CD4-positive, CD25-positive, alpha-beta regulatory T cell (primary cell): ENCODE measurements at regions not wholly inside any gene's neighbourhood (a gene's known extent, or its start where the extent isn't known, plus 50 kb on each side); places are given as distances from the start of the nearest gene placed in this dataset.

Experiments
- ATAC-seq, 2 donors: fragments of 150-1000 bp; cut with Tn5 transposase; one replicate each; pipeline ENCODE4 v1.10.0; 2021; ENCODE audit warnings: low read depth in 2 of 2, moderate number of reproducible peaks in 2 of 2, moderate library complexity in 1 of 2
- DNase-seq, 3 donors: peaks; one replicate each; pipeline versions ENCODE4 v3.0.0 to v3.0.0-alpha.2; 2012 to 2022; ENCODE audit warnings: mixed read lengths in 1 of 3
- H3K27ac ChIP-seq: one replicate; pipeline ENCODE4 v1.7.0; 2013; ENCODE audit warnings: mild to moderate bottlenecking, low read length; ENCODE audit not compliant: insufficient read depth, poor library complexity, severe bottlenecking
- H3K27me3 ChIP-seq: one replicate; pipeline ENCODE4 v1.7.0; 2013; ENCODE audit warnings: low read length; ENCODE audit not compliant: control insufficient read depth, insufficient read depth
- H3K36me3 ChIP-seq: one replicate; pipeline ENCODE4 v1.7.0; 2013; ENCODE audit warnings: mild to moderate bottlenecking, low read length, moderate library complexity; ENCODE audit not compliant: control insufficient read depth, insufficient read depth
- H3K4me1 ChIP-seq: 2 replicates; pipeline ENCODE4 v1.7.0; 2013; ENCODE audit warnings: mild to moderate bottlenecking, low read length; ENCODE audit not compliant: insufficient read depth, control insufficient read depth, poor library complexity, severe bottlenecking
- H3K4me3 ChIP-seq: one replicate; pipeline ENCODE4 v1.7.0; 2013; ENCODE audit warnings: low read depth, mild to moderate bottlenecking, low read length, moderate library complexity
- H3K9me3 ChIP-seq, 2 experiments: 1 replicate in 1 of 2; 2 replicates in 1 of 2; pipeline ENCODE4 v1.7.0; 2013; ENCODE audit warnings: low read length in 2 of 2, mild to moderate bottlenecking in 1 of 2, moderate library complexity in 1 of 2; ENCODE audit not compliant: control insufficient read depth in 2 of 2
- H3K27ac Mint-ChIP-seq, 3 donors: one replicate each; pipeline ENCODE4 v1.8.0; 2020 to 2022; ENCODE audit warnings: mild to moderate bottlenecking in 3 of 3, mixed read lengths in 3 of 3, moderate library complexity in 2 of 3
- H3K27me3 Mint-ChIP-seq: one replicate; pipeline ENCODE4 v1.8.0; 2022; ENCODE audit warnings: mild to moderate bottlenecking, mixed read lengths
- H3K36me3 Mint-ChIP-seq: one replicate; pipeline ENCODE4 v1.8.0; 2020; ENCODE audit warnings: mixed read lengths
- H3K4me1 Mint-ChIP-seq, 4 donors: one replicate each; pipeline ENCODE4 v1.8.0; 2020 to 2022; ENCODE audit warnings: mixed read lengths in 4 of 4, mild to moderate bottlenecking in 1 of 4
- H3K4me3 Mint-ChIP-seq, 4 donors: one replicate each; pipeline ENCODE4 v1.8.0; 2020 to 2022; ENCODE audit warnings: mild to moderate bottlenecking in 4 of 4, mixed read lengths in 4 of 4, moderate library complexity in 3 of 4
- H3K9me3 Mint-ChIP-seq, 7 donors: one replicate each; pipeline ENCODE4 v1.8.0; 2020 to 2022; ENCODE audit warnings: mixed read lengths in 7 of 7, mild to moderate bottlenecking in 3 of 7, moderate library complexity in 2 of 7

DNA sequence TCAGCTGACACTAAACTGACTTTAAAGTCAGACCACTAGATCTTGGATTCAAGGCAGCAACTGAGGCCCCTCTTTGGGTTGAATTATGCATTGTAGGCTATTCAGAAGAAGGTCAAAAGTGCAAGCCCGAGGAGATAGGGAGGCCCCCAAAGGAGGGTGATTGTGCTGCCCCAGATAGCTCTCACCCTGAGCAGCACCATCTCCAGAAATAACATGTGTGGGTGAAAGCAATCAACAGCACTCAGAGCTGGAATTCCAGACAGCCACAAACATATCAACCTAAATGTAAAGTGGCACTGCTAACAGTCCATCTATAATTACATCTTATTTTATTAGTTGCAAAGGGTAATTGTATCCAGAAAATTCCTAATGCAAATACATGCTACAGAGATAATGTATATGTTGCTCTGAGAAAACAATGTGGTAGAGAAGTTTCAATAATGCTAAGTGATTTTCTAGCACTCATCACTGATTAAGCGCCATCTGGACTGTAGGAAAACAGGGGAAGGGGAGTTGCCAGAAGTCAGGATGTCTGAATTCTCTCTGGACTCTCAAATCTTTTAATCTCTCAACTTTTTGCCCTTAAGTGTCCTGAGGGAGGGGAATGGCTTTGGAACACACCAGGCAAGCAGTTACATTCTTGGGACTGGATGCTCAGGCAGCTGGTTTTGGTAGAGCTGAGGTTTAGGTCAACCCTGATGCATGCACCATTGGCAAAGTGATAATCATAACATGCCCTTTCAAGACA, 61.8 kb upstream of the SFRP2 start:
- H3K27me3 Mint-ChIP-seq, result no peaks in the 10 kb centered on the region
- Histone ChIP-seq H3K4me1 (no peaks in the 10 kb centered on the region), H3K36me3 (no peaks in the 10 kb centered on the region), H3K27ac (no peak overlapping the region), H3K4me3 (no peak overlapping the region), H3K27me3 (peaks cover 3% of the 10 kb centered on the region), H3K9me3 (no peaks in the 10 kb centered on the region)
- no peak for DNase-seq
- H3K4me1 Mint-ChIP-seq, result no peaks in the 10 kb centered on the region
- no peaks in the 10 kb centered on the region for H3K36me3 Mint-ChIP-seq
- no peak overlapping the region for H3K27ac Mint-ChIP-seq
- H3K4me3 Mint-ChIP-seq, result no peak overlapping the region
- no peak for ATAC-seq
- peaks cover 0 to 22% (median 3%) of the 10 kb centered on the region in 7 donors for H3K9me3 Mint-ChIP-seq

DNA sequence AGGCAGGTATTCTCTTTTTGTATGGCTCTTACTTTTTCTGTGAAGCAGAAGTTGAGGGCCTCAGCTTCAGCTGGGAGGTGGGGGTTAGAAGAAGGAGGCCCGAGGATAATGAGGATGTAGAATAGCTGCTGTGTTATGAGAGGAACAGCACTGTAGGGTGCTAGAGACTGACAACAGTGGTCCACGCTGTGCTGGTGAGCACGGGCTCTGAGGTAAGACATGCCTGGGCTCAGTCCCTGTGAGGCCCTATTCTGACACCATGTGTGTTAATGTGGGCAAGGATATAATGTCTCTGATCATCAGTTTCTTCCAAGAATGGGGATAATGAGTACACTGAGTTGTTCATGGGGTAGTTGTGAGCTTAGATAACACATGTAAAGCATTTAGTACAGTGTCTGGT, 55.3 kb upstream of the SFRP2 start:
- no peak overlapping the region for H3K4me3 Mint-ChIP-seq
- Histone ChIP-seq H3K4me1 (no peaks in the 10 kb centered on the region), H3K27ac (no peak overlapping the region), H3K36me3 (no peaks in the 10 kb centered on the region), H3K27me3 (peaks cover 3% of the 10 kb centered on the region), H3K9me3 (no peaks in the 10 kb centered on the region), H3K4me3 (no peak overlapping the region)
- ATAC-seq (no peak), DNase-seq (no peak)
- no peak overlapping the region for H3K27ac Mint-ChIP-seq
- H3K27me3 Mint-ChIP-seq, result no peaks in the 10 kb centered on the region
- no peaks in the 10 kb centered on the region for H3K36me3 Mint-ChIP-seq
- peaks cover 0 to 4% (median 0%) of the 10 kb centered on the region in 7 donors for H3K9me3 Mint-ChIP-seq
- no peaks in the 10 kb centered on the region for H3K4me1 Mint-ChIP-seq
